ENCODE measurements at regions not wholly inside any gene's neighbourhood (a gene's known extent, or its start where the extent isn't known, plus 50 kb on each side); places are given as distances from the start of the nearest gene placed in this dataset.

DNA sequence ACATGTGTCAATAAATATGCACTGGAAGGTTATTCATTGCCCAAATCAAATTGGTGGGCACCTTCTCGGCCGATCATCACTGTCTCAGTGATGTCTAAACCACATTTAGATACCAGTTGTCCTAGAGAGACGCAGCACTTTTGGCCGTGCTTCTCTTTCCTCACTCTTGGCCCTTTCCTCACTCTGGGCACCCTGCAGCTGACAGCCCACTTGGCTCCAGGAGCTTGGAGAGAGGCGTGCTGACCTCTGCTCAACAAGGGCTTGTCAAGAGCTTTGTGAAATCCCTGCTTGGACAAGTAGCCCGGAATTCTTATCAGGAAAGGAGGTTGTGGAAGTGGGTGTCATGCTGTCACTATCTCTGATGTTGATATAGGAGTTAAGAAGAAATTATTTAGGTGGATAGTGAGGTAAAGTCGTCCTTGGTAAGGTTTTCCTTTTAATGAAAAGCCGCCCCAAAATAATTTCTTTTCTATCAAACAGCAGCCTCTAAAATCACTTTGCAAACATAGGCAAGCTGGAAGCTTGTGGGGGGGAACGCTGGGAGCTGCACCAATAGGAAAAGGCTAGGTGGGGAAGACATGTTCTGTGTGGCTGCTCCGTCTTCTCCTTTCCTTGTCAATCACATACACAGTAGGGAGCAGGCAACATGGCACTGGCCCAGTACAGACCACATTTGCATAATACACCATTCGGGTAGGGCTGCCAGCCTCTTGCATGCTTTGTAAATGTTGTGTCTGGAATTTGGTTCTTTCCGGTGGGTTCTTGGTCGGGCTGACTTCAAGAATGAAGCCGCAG, 126.8 kb upstream of the UBE3A start:
- TF ChIP-seq, protein P1, sequence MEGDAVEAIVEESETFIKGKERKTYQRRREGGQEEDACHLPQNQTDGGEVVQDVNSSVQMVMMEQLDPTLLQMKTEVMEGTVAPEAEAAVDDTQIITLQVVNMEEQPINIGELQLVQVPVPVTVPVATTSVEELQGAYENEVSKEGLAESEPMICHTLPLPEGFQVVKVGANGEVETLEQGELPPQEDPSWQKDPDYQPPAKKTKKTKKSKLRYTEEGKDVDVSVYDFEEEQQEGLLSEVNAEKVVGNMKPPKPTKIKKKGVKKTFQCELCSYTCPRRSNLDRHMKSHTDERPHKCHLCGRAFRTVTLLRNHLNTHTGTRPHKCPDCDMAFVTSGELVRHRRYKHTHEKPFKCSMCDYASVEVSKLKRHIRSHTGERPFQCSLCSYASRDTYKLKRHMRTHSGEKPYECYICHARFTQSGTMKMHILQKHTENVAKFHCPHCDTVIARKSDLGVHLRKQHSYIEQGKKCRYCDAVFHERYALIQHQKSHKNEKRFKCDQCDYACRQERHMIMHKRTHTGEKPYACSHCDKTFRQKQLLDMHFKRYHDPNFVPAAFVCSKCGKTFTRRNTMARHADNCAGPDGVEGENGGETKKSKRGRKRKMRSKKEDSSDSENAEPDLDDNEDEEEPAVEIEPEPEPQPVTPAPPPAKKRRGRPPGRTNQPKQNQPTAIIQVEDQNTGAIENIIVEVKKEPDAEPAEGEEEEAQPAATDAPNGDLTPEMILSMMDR (IDR thresholded peaks at IDR 0.05) = no peak
- TF ChIP-seq ZBTB21 (CRISPR knock-in tag; IDR thresholded peaks at IDR 0.05; ENCODE audit: borderline replicate concordance) (no peak), ETV6 (CRISPR knock-in tag; IDR thresholded peaks at IDR 0.05) (no peak), ZNF263 (CRISPR knock-in tag; IDR thresholded peaks at IDR 0.05; ENCODE audit: low read depth) (no peak), ZNF317 (CRISPR knock-in tag; IDR thresholded peaks at IDR 0.05; ENCODE audit: borderline replicate concordance, low read depth) (no peak), FOXP1 (CRISPR knock-in tag; IDR thresholded peaks at IDR 0.05; ENCODE audit: borderline replicate concordance) (no peak), JAZF1 (CRISPR knock-in tag; IDR thresholded peaks at IDR 0.05) (no peak)
- TF ChIP-seq, protein P2, sequence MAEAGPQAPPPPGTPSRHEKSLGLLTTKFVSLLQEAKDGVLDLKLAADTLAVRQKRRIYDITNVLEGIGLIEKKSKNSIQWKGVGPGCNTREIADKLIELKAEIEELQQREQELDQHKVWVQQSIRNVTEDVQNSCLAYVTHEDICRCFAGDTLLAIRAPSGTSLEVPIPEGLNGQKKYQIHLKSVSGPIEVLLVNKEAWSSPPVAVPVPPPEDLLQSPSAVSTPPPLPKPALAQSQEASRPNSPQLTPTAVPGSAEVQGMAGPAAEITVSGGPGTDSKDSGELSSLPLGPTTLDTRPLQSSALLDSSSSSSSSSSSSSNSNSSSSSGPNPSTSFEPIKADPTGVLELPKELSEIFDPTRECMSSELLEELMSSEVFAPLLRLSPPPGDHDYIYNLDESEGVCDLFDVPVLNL (CRISPR knock-in tag; IDR thresholded peaks at IDR 0.05; ENCODE audit: borderline replicate concordance, low read depth) = no peak
- TF ChIP-seq, protein P3, sequence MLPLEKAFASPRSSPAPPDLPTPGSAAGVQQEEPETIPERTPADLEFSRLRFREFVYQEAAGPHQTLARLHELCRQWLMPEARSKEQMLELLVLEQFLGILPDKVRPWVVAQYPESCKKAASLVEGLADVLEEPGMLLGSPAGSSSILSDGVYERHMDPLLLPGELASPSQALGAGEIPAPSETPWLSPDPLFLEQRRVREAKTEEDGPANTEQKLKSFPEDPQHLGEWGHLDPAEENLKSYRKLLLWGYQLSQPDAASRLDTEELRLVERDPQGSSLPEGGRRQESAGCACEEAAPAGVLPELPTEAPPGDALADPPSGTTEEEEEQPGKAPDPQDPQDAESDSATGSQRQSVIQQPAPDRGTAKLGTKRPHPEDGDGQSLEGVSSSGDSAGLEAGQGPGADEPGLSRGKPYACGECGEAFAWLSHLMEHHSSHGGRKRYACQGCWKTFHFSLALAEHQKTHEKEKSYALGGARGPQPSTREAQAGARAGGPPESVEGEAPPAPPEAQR (CRISPR knock-in tag; IDR thresholded peaks at IDR 0.05) = no peak
- TF ChIP-seq, protein P4, sequence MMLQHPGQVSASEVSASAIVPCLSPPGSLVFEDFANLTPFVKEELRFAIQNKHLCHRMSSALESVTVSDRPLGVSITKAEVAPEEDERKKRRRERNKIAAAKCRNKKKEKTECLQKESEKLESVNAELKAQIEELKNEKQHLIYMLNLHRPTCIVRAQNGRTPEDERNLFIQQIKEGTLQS (CRISPR knock-in tag; conservative IDR thresholded peaks at IDR 0.05) = no peak
- TF ChIP-seq, protein P5, sequence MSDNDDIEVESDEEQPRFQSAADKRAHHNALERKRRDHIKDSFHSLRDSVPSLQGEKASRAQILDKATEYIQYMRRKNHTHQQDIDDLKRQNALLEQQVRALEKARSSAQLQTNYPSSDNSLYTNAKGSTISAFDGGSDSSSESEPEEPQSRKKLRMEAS (CRISPR knock-in tag; IDR thresholded peaks at IDR 0.05) = no peak
- TF ChIP-seq, protein P6, sequence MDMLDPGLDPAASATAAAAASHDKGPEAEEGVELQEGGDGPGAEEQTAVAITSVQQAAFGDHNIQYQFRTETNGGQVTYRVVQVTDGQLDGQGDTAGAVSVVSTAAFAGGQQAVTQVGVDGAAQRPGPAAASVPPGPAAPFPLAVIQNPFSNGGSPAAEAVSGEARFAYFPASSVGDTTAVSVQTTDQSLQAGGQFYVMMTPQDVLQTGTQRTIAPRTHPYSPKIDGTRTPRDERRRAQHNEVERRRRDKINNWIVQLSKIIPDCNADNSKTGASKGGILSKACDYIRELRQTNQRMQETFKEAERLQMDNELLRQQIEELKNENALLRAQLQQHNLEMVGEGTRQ (CRISPR knock-in tag; IDR thresholded peaks at IDR 0.05) = no peak
